ENCODE measurements at regions not wholly inside any gene's neighbourhood (a gene's known extent, or its start where the extent isn't known, plus 50 kb on each side); places are given as distances from the start of the nearest gene placed in this dataset.
"Not testable (repeated sequence)": the region's sequence is repeated elsewhere in the genome, so short reads cannot be mapped to it uniquely, and the experiment has no call there.

- H3K4me1 ChIP-seq (ENCODE audit: insufficient read depth, low read length): no peaks in the 10 kb centered on the region
- no peaks in the 10 kb centered on the region for H3K27me3 ChIP-seq (ENCODE audit: control insufficient read depth in 1 of 2, insufficient read depth in 2 of 2, low read length in 2 of 2)
- no peaks in the 10 kb centered on the region for H3K36me3 ChIP-seq (ENCODE audit: insufficient read depth, low read length)
- H3K27ac ChIP-seq (ENCODE audit: low read depth, low read length): no peak overlapping the region
- H3K9me3 ChIP-seq (ENCODE audit: low read length): no peaks in the 10 kb centered on the region
- H3K9ac ChIP-seq (ENCODE audit: low read length): no peak overlapping the region
- H3K4me3 ChIP-seq (ENCODE audit: low read depth in 1 of 2, low read length in 2 of 2): no peak overlapping the region
Measured at GRCh38 chr2:156778916-156779315, 342.7 kb downstream of the GPD2 start.

- H3K27me3 ChIP-seq (ENCODE audit: control insufficient read depth in 1 of 2, insufficient read depth in 2 of 2, low read length in 2 of 2): no peaks in the 10 kb centered on the region
- H3K4me1 ChIP-seq (ENCODE audit: insufficient read depth, low read length): no peaks in the 10 kb centered on the region
- no peaks in the 10 kb centered on the region for H3K9me3 ChIP-seq (ENCODE audit: low read length)
- H3K4me3 ChIP-seq (ENCODE audit: low read depth in 1 of 2, low read length in 2 of 2): no peak overlapping the region
- no peaks in the 10 kb centered on the region for H3K36me3 ChIP-seq (ENCODE audit: insufficient read depth, low read length)
- no peak overlapping the region for H3K9ac ChIP-seq (ENCODE audit: low read length)
- no peak overlapping the region for H3K27ac ChIP-seq (ENCODE audit: low read depth, low read length)
Measured at GRCh38 chr2:156779416-156780120, 343.4 kb downstream of the GPD2 start.

GRCh38 chr2:156781677-156782076 is 345.5 kb downstream of the GPD2 start:
- not testable (repeated sequence) for H3K36me3 ChIP-seq (ENCODE audit: insufficient read depth, low read length); H3K9ac ChIP-seq (ENCODE audit: low read length); H3K4me1 ChIP-seq (ENCODE audit: insufficient read depth, low read length); H3K27ac ChIP-seq (ENCODE audit: low read depth, low read length); H3K27me3 ChIP-seq (ENCODE audit: control insufficient read depth in 1 of 2, insufficient read depth in 2 of 2, low read length in 2 of 2); H3K9me3 ChIP-seq (ENCODE audit: low read length); H3K4me3 ChIP-seq (ENCODE audit: low read depth in 1 of 2, low read length in 2 of 2)

- Histone ChIP-seq H3K4me1 (ENCODE audit: insufficient read depth, low read length) (no peaks in the 10 kb centered on the region), H3K9ac (ENCODE audit: low read length) (no peak overlapping the region), H3K27me3 (ENCODE audit: control insufficient read depth in 1 of 2, insufficient read depth in 2 of 2, low read length in 2 of 2) (no peaks in the 10 kb centered on the region), H3K36me3 (ENCODE audit: insufficient read depth, low read length) (no peaks in the 10 kb centered on the region), H3K4me3 (ENCODE audit: low read depth in 1 of 2, low read length in 2 of 2) (no peak overlapping the region), H3K9me3 (ENCODE audit: low read length) (no peaks in the 10 kb centered on the region), H3K27ac (ENCODE audit: low read depth, low read length) (no peak overlapping the region)
Measured at GRCh38 chr2:156784020-156784701, 348.0 kb downstream of the GPD2 start.

GRCh38 chr2:156787517-156787916 is 351.3 kb downstream of the GPD2 start:
- Histone ChIP-seq H3K27ac (ENCODE audit: low read depth, low read length) (no peak overlapping the region), H3K27me3 (ENCODE audit: control insufficient read depth in 1 of 2, insufficient read depth in 2 of 2, low read length in 2 of 2) (no peaks in the 10 kb centered on the region), H3K4me1 (ENCODE audit: insufficient read depth, low read length) (no peaks in the 10 kb centered on the region), H3K9ac (ENCODE audit: low read length) (no peak overlapping the region), H3K4me3 (ENCODE audit: low read depth in 1 of 2, low read length in 2 of 2) (no peak overlapping the region), H3K9me3 (ENCODE audit: low read length) (no peaks in the 10 kb centered on the region), H3K36me3 (ENCODE audit: insufficient read depth, low read length) (no peaks in the 10 kb centered on the region)

GRCh38 chr2:156790343-156791037 is 354.3 kb downstream of the GPD2 start:
- Histone ChIP-seq H3K27ac (ENCODE audit: low read depth, low read length) (no peak overlapping the region), H3K27me3 (ENCODE audit: control insufficient read depth in 1 of 2, insufficient read depth in 2 of 2, low read length in 2 of 2) (no peaks in the 10 kb centered on the region), H3K9ac (ENCODE audit: low read length) (no peak overlapping the region), H3K9me3 (ENCODE audit: low read length) (no peaks in the 10 kb centered on the region), H3K4me1 (ENCODE audit: insufficient read depth, low read length) (no peaks in the 10 kb centered on the region), H3K36me3 (ENCODE audit: insufficient read depth, low read length) (no peaks in the 10 kb centered on the region), H3K4me3 (ENCODE audit: low read depth in 1 of 2, low read length in 2 of 2) (no peak overlapping the region)

- H3K27me3 ChIP-seq (ENCODE audit: control insufficient read depth in 1 of 2, insufficient read depth in 2 of 2, low read length in 2 of 2): no peaks in the 10 kb centered on the region
- H3K4me1 ChIP-seq (ENCODE audit: insufficient read depth, low read length): no peaks in the 10 kb centered on the region
- no peaks in the 10 kb centered on the region for H3K9me3 ChIP-seq (ENCODE audit: low read length)
- H3K36me3 ChIP-seq (ENCODE audit: insufficient read depth, low read length): no peaks in the 10 kb centered on the region
- no peak overlapping the region for H3K4me3 ChIP-seq (ENCODE audit: low read depth in 1 of 2, low read length in 2 of 2)
- no peak overlapping the region for H3K9ac ChIP-seq (ENCODE audit: low read length)
- no peak overlapping the region for H3K27ac ChIP-seq (ENCODE audit: low read depth, low read length)
Measured at GRCh38 chr2:156792242-156792840, 356.2 kb downstream of the GPD2 start.

- Histone ChIP-seq H3K36me3 (ENCODE audit: insufficient read depth, low read length) (no peaks in the 10 kb centered on the region), H3K9me3 (ENCODE audit: low read length) (no peaks in the 10 kb centered on the region), H3K9ac (ENCODE audit: low read length) (no peak overlapping the region), H3K27ac (ENCODE audit: low read depth, low read length) (no peak overlapping the region), H3K27me3 (ENCODE audit: control insufficient read depth in 1 of 2, insufficient read depth in 2 of 2, low read length in 2 of 2) (no peaks in the 10 kb centered on the region), H3K4me3 (ENCODE audit: low read depth in 1 of 2, low read length in 2 of 2) (no peak overlapping the region), H3K4me1 (ENCODE audit: insufficient read depth, low read length) (no peaks in the 10 kb centered on the region)
Measured at GRCh38 chr2:156797832-156798231, 361.7 kb downstream of the GPD2 start.

- Histone ChIP-seq H3K4me1 (ENCODE audit: insufficient read depth, low read length) (no peaks in the 10 kb centered on the region), H3K36me3 (ENCODE audit: insufficient read depth, low read length) (no peaks in the 10 kb centered on the region), H3K9ac (ENCODE audit: low read length) (no peak overlapping the region), H3K27ac (ENCODE audit: low read depth, low read length) (no peak overlapping the region), H3K4me3 (ENCODE audit: low read depth in 1 of 2, low read length in 2 of 2) (no peak overlapping the region), H3K9me3 (ENCODE audit: low read length) (no peaks in the 10 kb centered on the region), H3K27me3 (ENCODE audit: control insufficient read depth in 1 of 2, insufficient read depth in 2 of 2, low read length in 2 of 2) (no peaks in the 10 kb centered on the region)
Measured at GRCh38 chr2:156800065-156800653, 364.0 kb downstream of the GPD2 start.

GRCh38 chr2:156800781-156801361 is 364.7 kb downstream of the GPD2 start:
- H3K4me3 ChIP-seq (ENCODE audit: low read depth in 1 of 2, low read length in 2 of 2): no peak overlapping the region
- no peak overlapping the region for H3K27ac ChIP-seq (ENCODE audit: low read depth, low read length)
- H3K9ac ChIP-seq (ENCODE audit: low read length): no peak overlapping the region

GRCh38 chr2:156803243-156803642 is 367.1 kb downstream of the GPD2 start:
- no peaks in the 10 kb centered on the region for H3K4me1 ChIP-seq (ENCODE audit: insufficient read depth, low read length)
- peak overlapping the region in 1 of 2 donors; percentile 11 for H3K4me3 ChIP-seq (ENCODE audit: low read depth in 1 of 2, low read length in 2 of 2)
- no peaks in the 10 kb centered on the region for H3K36me3 ChIP-seq (ENCODE audit: insufficient read depth, low read length)
- H3K9ac ChIP-seq (ENCODE audit: low read length): no peak overlapping the region
- no peaks in the 10 kb centered on the region for H3K9me3 ChIP-seq (ENCODE audit: low read length)
- H3K27me3 ChIP-seq (ENCODE audit: control insufficient read depth in 1 of 2, insufficient read depth in 2 of 2, low read length in 2 of 2): no peaks in the 10 kb centered on the region
- H3K27ac ChIP-seq (ENCODE audit: low read depth, low read length): no peak overlapping the region

More at GRCh38 chr2:156800781-156801361, 364.7 kb downstream of the GPD2 start:
- Histone ChIP-seq H3K27me3 (ENCODE audit: control insufficient read depth in 1 of 2, insufficient read depth in 2 of 2, low read length in 2 of 2) (no peaks in the 10 kb centered on the region), H3K36me3 (ENCODE audit: insufficient read depth, low read length) (no peaks in the 10 kb centered on the region), H3K9me3 (ENCODE audit: low read length) (no peaks in the 10 kb centered on the region), H3K4me1 (ENCODE audit: insufficient read depth, low read length) (no peaks in the 10 kb centered on the region)
